HG03103 (cell line): ENCODE measurements at regions not wholly inside any gene's neighbourhood (a gene's known extent, or its start where the extent isn't known, plus 50 kb on each side); places are given as distances from the start of the nearest gene placed in this dataset.
"Not testable (repeated sequence)": the region's sequence is repeated elsewhere in the genome, so short reads cannot be mapped to it uniquely, and the experiment has no call there.

Source experiments
- ATAC-seq: cut with Tn5 transposase; IDR thresholded peaks from one replicate; pipeline ENCODE4 v1.9.1; 2021; ENCODE audit warnings: low read depth; ENCODE audit not compliant: unreplicated experiment

DNA sequence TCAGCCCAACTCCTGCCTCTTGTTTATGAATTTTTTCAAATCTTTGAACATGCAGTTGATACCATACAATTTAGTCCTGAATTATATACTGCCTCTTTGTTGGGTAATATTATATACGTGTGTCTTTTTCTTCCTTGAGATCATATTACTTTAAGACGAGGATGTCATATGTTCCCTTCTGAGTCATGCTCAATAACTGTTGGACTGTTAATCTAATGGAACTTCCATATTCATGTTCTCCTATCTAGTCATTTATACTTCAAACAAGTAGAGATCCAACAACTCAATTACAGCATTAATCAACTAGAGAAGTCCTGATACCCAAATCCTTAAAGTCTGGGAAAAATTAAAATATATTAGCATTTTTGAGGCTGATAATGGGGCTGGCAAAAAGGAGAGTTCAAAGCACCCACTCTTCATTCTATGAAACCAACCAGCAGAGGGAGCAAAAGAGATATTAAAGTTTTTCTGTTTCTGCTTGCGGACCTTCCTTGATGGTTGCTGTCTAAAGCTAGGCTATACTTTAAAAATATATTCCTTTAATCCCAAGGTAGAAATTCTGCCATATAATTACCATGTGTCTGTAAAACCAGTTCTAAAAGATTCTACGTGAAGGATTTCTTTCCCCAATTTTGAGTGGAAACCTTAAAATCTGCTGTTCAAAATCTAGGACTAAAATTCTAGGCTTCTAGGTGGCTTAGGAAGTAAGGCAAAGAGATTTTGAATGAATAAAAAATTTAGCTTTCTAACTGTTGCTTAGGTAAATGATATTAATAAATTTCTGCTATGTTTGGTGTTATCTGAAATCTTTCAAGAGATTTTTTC is 498.9 kb downstream of the BCKDHB start:
- ATAC-seq, result no peak

- ATAC-seq, result no peak
These were observed 497.2 kb downstream of the BCKDHB start for GRCh38 chr6:80603679-80604078.

- ATAC-seq, result no peak
These were observed 488.0 kb downstream of the BCKDHB start for GRCh38 chr6:80594461-80594860.

DNA sequence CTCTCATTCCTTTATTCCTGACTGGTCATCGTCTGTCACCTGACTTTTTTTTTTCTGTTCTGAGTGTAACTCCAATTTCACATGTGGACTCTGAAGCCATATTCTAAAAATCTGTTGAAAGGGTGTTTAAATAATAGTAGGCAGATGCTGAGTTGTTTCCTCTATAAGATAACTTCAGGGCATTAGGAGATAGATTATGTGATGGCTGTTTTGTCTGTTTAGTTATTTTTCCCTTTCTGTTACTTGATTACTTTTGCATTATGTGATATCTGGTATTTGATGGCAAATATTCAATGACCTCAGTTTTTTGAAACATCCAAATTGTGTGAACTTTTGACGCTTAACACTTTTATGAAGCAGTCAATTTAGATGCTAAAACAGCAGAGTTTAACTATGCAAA is 486.0 kb downstream of the BCKDHB start:
- no peak for ATAC-seq

DNA sequence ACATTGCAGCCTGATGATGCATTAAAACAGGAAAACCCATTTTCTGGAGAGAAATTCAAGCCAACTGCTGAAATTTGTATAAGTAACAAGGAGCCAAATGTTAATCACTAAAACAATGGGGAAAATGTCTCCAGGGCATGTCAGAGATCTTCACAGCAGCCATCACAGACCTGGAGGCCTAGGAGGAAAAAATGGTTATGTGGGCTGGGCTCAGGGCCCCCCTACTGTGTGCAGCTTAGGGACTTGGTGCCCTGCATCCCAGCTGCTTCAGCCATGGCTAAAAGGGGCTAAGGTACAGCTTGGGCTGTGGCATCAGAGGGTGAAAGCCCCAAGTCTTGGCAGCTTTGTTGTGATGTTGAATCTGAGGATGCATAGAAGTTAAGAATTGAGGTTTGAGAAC is 479.8 kb downstream of the BCKDHB start:
- ATAC-seq, result no peak

DNA sequence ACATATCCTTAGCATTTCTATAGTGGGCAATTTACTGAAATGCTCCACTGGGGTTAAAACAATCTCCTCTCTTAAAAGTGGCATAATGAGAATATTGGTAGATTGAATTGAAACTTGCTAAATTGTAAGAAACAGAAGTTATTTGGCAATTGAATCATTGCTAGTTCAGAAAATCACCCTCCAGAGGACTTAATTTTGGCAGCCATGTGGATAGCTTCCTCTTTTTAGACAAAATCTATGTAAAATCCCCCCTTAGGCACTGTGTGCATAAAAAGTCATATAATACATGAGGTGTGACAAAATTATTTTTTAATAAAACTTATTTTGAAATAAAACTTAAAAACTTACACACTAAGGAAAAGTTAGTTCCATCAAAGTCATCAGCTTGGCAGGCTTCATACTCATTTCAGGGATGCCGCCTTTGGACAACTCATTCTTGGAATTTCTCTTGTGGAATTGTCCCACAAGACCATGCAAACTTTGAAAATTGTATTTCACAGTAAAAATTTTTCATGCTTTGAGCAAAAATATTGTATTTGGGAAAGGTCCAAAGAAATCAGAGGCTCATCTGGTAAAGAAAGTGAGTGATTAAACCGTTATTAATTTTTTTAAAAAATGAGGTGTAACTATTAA is 473.0 kb downstream of the BCKDHB start:
- ATAC-seq, result no peak

GRCh38 chr6:80573320-80573719 is 466.8 kb downstream of the BCKDHB start:
- not testable (repeated sequence) for ATAC-seq

GRCh38 chr6:80566361-80566760 is 459.9 kb downstream of the BCKDHB start:
- no peak for ATAC-seq

- ATAC-seq, result no peak
These were observed 446.7 kb downstream of the BCKDHB start for GRCh38 chr6:80553071-80553740.

GRCh38 chr6:80550748-80551147 is 444.3 kb downstream of the BCKDHB start:
- no peak for ATAC-seq

DNA sequence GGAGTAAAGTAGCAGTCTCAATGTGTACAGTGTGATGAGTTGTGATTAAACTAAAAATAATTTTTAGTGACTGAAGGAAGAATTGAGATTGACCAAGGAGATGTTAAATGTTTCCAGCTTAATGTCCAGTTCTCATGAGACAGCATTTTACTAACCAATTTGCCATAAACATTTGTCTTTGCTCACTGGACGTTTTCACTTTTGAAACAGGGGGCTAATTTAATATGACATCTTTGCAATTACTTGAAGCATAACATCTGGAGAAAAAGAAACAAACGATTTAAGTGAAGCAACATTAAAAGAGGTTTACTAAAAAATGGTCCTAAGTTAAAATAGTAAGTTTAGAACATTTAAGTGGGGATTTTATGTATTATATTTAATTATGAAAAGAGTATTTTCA is 443.8 kb downstream of the BCKDHB start:
- no peak for ATAC-seq

- no peak for ATAC-seq
These were observed 442.1 kb downstream of the BCKDHB start for GRCh38 chr6:80548532-80548931.

GRCh38 chr6:80547827-80548226 is 441.4 kb downstream of the BCKDHB start:
- ATAC-seq, result no peak

- no peak for ATAC-seq
These were observed 438.7 kb downstream of the BCKDHB start for GRCh38 chr6:80544976-80545722.

- no peak for ATAC-seq
These were observed 438.1 kb downstream of the BCKDHB start for GRCh38 chr6:80544555-80544954.

- ATAC-seq, result no peak
These were observed 437.2 kb downstream of the BCKDHB start for GRCh38 chr6:80543598-80544222.

DNA sequence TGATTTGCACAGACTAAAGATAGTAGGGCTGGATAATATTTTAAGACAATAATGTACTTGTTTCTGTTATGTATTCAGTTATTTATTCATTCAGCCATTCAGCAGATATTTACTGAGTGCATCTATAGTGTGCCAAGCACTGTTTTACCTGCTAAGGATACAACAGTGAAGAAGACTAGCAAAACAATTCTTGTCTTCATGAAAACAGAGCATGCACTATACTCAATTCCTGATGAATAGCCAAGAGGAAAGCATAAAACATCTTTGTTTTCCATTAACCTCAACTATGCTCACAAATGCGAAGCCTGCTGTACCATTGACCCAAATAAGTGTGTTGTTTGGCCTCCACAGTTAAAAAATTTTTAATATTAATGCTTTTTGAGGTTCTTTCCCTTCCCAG is 436.7 kb downstream of the BCKDHB start:
- ATAC-seq, result no peak

- ATAC-seq, result no peak
These were observed 435.4 kb downstream of the BCKDHB start for GRCh38 chr6:80541886-80542285.

DNA sequence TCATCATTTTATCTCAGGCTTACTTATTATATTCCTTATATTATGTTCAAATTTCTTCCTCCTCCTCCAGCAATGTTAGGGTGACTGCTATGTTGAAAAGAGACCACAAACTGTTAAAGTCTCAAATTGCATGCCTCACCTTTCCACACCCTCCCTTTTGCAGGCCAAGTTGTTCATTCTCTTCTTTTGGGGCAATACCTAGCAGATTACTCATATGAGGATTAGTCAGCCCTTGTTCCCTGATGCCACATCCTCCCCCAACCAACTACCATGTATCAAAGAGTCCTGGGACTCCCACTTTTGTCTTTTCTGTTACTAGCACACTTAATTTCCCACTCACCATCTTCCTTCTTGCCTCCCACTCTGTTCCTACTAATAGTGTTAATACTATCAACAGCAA is 434.7 kb downstream of the BCKDHB start:
- no peak for ATAC-seq

DNA sequence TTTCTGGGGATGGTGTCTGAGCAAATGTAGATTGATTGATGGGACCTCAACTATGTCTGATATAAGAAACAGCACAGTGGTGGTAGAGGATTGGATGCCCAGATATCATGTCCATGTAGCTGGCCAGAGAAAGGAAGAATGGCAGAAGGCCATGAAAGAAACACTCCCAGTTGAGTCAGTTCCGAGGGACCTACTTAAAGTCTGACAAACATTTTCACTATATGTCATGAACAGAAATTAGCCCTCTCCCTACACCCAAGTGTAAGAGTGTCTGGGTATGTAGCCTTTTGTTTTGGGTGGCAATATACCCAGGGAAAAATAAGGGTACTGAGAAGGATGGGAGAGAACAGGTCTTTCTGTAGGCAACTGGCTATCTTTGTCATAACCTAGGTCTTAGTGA is 434.2 kb downstream of the BCKDHB start:
- ATAC-seq, result no peak
